HEK293T (cell line): ENCODE measurements at regions not wholly inside any gene's neighbourhood (a gene's known extent, or its start where the extent isn't known, plus 50 kb on each side); places are given as distances from the start of the nearest gene placed in this dataset.

Source experiments
- CTBP1 ChIP-seq: fragments of 450-650 bp; IDR thresholded peaks from 2 replicates; pipeline ENCODE4 v1.6.1; 2016; ENCODE audit warnings: borderline replicate concordance
- NFRKB ChIP-seq: fragments of 450-650 bp; IDR thresholded peaks from 2 replicates; pipeline ENCODE4 v1.6.1; 2016; ENCODE audit warnings: mild to moderate bottlenecking, moderate library complexity
- SP1 ChIP-seq: fragments of 450-650 bp; IDR thresholded peaks from 2 replicates; pipeline ENCODE4 v1.6.1; 2017

DNA sequence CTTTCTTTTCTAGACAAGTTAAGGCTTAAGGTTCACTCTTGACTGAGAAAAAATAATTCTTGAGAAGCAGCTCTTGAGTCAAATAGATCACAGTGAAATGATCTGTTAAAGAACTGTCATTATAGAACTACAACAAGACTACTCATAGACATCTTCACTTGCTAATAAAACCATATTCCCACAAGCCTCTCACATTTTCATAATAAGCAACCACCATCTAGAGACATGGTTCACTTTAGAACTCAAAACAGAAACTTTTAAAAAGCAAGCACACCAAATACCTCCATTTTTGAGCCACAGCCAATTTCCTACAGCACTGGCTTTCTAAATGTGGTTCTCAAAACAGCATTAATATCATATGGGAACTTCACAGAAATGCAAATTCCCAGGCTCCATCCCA lies 309.5 kb downstream of the TMA16 start:
- no peak for TF ChIP-seq SP1
- no peak for TF ChIP-seq CTBP1
- no peak for TF ChIP-seq NFRKB
